RKO (cell line): ENCODE measurements at regions not wholly inside any gene's neighbourhood (a gene's known extent, or its start where the extent isn't known, plus 50 kb on each side); places are given as distances from the start of the nearest gene placed in this dataset.
A peak's percentile ranks its signal among the peaks of the same experiment; 100 is the strongest.
"Not testable (repeated sequence)": the region's sequence is repeated elsewhere in the genome, so short reads cannot be mapped to it uniquely, and the experiment has no call there.

Experiments used
- DNase-seq: peaks from one replicate; pipeline ENCODE4 v3.0.0-alpha.2; 2016; ENCODE audit warnings: low spot score

GRCh38 chr2:176573612-176574483 lies 304.6 kb downstream of the MTX2 start:
- DNase-seq = no peak

- DNase-seq = no peak
These were observed 305.4 kb downstream of the MTX2 start for GRCh38 chr2:176574484-176575236.

DNA sequence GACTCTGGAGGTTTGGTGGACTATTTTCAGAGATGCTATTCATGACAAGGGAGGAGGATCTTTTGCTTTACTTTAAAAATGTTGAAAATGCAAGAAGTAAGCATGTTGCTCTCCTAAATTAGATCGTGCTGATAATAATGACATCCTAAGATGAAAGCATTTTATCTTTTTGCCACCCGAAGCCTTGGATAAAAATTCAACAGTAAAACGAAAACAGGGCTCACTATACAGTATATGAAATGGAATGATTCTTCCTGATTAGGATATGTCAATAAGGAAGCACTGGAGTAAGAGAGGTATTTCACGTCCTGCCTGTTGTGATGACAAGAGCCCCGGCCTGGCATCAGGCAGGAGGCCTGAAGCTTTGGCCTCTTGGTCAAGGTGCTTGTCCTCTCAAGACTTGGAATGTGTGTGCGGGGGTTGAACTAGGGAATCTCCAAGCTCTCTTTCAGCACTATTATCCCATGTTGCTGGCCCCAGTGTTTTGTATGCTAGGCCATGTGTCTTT lies 306.0 kb downstream of the MTX2 start:
- no peak for DNase-seq

- no peak for DNase-seq
These were observed 307.8 kb downstream of the MTX2 start for GRCh38 chr2:176577054-176577453.

DNA sequence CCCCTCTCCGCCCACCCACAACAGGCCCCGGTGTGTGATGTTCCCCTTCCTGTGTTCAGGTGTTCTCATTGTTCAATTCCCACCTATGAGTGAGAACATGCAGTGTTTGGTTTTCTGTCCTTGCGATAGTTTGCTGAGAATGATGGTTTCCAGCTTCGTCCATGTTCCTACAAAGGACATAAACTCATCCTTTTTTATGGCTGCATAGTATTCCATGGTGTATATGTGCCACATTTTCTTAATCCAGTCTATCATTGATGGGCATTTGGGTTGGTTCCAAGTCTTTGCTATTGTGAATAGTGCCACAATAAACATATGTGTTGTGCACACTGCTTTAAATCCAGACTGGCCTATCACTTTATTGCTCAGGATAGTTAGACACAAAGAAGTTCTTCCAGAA lies 309.1 kb downstream of the MTX2 start:
- DNase-seq = not testable (repeated sequence)

DNA sequence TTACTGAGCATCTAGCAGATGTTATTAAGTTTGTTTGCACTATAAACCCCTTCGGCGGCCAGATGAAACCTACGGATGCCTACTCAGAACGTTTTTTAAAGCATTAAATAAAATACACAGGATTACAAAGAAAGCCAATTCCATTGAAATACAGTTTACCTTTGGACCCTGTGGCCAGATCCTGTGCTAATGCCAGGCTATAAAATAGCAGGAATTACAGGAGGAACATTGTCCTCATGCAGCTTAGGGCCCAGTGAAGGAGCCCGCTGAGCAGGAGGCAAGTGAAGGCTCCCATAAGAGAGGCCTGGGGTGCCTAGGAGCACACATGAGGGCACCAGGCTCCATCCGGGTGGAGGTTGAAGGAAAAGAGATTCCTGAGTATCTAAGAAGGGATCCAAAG lies 310.4 kb downstream of the MTX2 start:
- no peak for DNase-seq

DNA sequence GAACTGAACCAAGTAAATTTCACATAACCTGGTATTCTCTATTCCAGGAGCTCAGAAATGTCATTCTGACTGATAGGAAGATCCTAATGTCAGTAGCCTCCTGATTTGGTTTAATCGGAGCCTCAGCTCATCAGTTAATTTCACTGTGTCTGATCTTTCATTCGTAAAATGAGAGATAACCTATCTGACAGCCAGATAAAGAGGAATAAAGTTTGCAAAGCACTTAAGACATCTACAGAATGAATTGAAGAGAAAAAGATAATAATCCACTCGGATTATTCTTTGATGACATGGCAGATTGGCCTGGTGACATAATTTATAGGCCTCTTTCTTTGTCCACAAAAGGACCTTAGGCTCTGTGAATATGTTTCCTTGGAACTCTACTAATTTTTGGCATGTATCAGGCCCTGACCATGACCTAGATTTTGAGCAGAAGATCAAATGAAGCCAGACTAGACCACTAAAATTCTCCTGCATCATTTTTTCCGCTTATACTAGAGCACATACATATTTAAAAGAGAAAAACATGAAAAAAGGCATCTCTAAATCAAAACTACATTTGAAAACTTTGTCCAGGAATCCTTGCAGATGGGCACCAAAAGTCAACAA lies 312.4 kb downstream of the MTX2 start:
- no peak for DNase-seq

DNA sequence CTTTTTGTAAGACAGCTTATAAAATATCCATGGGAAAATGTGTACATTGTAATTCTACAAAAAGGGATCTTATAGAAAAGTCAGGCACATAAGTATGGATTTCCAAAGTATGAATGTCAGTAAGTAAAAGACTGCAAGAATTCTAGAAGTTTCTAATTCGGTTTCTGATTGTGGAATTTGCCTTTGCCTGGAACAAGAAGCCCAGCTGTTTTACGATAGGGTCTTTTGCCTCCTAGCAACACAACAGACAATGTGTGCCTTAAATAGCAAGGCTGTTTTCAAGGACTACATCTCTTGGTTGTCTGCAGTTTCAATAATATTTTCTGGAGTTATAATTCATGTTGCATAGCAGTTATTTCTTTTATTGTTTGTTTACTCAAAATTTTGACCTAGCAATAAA lies 312.9 kb downstream of the MTX2 start:
- DNase-seq = no peak

GRCh38 chr2:176582990-176583481 lies 313.8 kb downstream of the MTX2 start:
- peak; percentile 91 for DNase-seq

GRCh38 chr2:176583607-176584006 lies 314.4 kb downstream of the MTX2 start:
- DNase-seq = no peak

DNA sequence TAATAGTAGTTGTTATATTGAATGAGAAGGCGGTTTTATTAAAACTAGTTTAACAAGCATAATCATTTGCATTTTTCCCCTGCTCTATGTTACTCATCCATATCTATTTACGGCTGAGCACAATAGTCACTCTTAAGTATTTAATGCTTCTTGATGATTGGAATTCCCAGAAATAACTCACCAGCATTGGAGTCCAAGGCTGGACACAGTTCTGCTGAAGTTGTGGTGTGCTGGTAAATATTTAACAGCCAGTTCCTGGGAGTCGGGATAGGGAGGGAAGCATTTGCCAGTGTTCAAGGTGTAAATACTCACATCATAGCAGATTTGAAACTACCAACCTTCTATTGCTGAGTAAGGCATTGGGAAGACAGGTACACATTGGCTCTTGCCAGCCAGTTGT lies 315.1 kb downstream of the MTX2 start:
- no peak for DNase-seq

DNA sequence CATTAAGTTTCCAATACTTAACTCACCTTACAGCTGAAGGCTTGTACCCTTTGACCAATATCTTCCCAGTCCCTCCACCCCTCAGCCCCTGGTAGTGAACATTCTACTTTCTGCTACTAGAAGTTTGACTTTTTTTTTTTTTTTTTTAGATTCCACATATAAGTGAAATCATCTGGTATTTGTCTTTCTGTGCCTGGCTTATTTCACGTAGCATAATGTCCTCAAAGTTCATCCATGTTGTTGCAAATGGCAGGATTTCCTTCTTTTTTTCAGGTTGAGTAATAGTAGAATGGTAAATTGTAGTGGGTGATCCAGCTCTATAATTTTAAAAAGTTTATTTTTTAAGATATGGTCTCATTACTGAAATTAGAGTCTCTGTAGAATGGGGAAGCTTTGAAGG lies 316.0 kb downstream of the MTX2 start:
- no peak for DNase-seq

DNA sequence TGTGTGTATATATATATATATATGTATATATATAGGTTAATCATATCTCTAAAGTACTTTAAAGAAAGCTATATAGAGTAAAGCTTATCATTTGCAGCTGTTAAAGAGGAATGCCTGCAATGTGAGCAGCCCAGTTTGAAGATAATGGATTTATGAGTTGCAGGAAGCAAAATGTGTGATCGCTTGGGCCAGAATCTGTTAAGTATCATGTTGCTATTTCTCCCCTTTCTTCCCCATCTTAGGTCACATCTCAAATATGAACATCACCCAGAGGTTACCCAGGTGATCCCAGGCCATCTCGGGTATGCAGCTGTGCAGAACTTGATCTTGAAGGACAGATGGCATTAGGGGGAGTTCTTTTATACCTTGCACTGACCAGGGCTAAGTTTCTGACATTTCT lies 316.5 kb downstream of the MTX2 start:
- DNase-seq = no peak

DNA sequence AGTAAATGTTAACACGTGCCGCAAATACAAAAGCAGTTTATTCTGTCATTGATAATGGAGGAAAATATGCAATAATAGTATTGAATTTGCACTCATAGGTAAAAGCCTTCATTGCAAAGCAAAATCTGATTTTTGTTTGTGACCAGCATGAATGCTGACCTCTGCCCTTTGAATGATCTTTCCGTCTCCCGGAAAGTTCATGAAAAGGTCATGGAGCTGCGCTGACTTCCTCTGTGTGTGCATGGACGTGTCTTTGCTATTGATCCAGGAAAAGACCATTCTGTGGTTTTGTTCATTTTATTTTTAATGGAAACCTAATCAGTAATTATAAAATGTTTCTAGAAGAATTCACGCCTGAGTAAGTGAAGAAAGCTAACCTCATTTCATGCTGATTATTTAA lies 320.0 kb downstream of the MTX2 start:
- DNase-seq = no peak

DNA sequence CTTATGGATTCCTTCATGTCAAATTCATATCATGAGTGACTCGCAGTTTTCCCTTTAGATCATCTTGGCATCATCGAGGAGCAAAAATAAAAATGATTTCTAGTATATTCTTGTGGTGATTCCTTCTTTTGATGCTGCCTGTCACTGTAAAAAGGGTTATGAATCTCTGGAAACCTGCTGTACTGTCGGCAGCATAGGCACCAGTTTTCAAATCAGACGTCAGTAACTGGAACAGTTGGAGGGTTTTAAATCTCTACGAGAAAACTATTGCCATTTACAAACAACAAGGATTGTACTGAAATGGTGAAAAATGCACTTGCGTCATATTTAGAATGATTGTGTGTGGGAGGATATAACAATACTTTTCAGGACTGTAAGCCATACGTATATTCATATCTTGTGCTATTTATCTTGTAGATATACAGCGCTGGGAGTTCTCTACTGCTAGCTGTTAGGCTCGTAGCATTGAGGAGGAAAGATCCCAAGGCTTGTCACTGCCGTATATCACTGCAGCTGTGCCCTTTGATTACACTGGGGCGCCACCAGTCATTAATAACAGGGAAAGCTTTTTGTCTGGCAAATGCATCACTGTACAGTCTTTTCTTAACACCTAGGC lies 320.7 kb downstream of the MTX2 start:
- no peak for DNase-seq

DNA sequence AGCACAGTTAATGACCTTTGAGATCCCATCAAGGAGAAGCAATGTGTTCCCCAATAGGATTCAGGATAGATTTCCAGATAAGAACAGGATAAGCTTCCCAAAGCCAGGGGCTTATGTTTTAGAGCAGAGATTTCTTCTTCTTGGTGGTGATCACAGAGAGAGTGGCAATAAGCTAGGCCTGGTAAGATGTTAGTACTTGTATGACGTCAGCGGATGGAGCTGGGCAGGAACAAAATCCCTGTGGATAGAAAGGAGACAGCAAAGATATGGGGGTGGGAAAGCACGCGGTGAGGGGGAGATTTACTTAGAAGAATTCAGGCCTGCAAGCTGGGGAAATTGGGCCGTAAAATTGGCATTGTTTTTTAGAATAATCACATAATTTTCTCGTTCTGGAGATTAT lies 323.0 kb downstream of the MTX2 start:
- DNase-seq = no peak

GRCh38 chr2:176595986-176596385 lies 326.7 kb downstream of the MTX2 start:
- DNase-seq = no peak

- no peak for DNase-seq
These were observed 328.7 kb downstream of the MTX2 start for GRCh38 chr2:176597916-176598315.

- no peak for DNase-seq
These were observed 329.1 kb downstream of the MTX2 start for GRCh38 chr2:176598351-176598750.

- no peak for DNase-seq
These were observed 330.7 kb downstream of the MTX2 start for GRCh38 chr2:176599796-176600485.

DNA sequence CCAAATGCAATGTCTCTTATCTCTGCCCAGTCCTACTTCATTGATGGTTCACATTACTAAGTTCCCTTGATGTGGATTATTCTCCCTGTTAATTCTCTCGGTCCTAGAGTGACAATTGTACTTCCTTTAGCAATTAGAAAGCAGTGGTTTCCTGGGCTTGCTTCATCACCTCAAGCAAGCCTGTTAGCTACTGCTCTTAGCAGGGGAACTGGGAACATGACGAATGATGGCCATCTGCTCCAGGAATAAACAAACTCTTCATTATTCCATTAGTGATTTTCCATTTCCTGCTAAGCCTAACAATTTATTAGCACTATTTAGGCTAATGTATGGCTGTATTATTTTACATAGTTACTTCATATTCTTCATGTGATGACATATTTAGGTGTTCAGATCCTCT lies 331.8 kb downstream of the MTX2 start:
- DNase-seq = no peak

GRCh38 chr2:176612036-176612435 lies 342.8 kb downstream of the MTX2 start:
- DNase-seq = no peak
